Uterus (tissue), 2 donors: ENCODE measurements at regions not wholly inside any gene's neighbourhood (a gene's known extent, or its start where the extent isn't known, plus 50 kb on each side); places are given as distances from the start of the nearest gene placed in this dataset.

Experiments used
- POLR2A ChIP-seq, 2 donors: fragments of 450-650 bp; IDR thresholded peaks; one replicate each; pipeline ENCODE4 v1.6.1; 2016; ENCODE audit warnings: antibody characterized with exemption in 2 of 2, mild to moderate bottlenecking in 1 of 2, moderate library complexity in 1 of 2
- TF ChIP-seq, protein P1 (sequence below), 4 experiments: fragments of 200-600 bp in 2 of 4; fragments of 450-650 bp in 2 of 4; sonication (generic) in 2 of 4; IDR thresholded peaks; one replicate each; pipeline ENCODE4 v1.5.1; 2016 to 2019; ENCODE audit warnings: antibody characterized with exemption in 4 of 4, mild to moderate bottlenecking in 2 of 4, moderate library complexity in 1 of 4

DNA sequence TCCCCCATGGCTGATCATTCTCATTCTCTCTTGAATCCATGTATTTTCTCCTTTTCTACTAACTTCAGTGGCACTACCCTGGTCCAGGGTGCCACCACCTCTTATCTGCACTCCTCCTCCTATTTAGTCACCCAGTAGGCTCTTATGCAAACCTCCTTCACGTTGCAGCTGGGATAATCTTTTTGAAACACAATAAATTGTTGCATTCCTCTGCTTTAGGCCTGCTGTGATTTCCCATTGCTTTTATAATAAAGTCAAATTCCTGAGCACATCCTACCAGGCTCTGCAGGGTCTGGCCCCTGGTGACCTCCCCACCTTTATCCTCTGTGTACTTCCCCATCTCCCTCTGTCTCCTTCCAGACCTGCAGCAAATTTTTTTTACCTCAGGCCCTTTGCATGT lies 112.7 kb upstream of the KIAA1217 start:
- TF ChIP-seq, protein P1, sequence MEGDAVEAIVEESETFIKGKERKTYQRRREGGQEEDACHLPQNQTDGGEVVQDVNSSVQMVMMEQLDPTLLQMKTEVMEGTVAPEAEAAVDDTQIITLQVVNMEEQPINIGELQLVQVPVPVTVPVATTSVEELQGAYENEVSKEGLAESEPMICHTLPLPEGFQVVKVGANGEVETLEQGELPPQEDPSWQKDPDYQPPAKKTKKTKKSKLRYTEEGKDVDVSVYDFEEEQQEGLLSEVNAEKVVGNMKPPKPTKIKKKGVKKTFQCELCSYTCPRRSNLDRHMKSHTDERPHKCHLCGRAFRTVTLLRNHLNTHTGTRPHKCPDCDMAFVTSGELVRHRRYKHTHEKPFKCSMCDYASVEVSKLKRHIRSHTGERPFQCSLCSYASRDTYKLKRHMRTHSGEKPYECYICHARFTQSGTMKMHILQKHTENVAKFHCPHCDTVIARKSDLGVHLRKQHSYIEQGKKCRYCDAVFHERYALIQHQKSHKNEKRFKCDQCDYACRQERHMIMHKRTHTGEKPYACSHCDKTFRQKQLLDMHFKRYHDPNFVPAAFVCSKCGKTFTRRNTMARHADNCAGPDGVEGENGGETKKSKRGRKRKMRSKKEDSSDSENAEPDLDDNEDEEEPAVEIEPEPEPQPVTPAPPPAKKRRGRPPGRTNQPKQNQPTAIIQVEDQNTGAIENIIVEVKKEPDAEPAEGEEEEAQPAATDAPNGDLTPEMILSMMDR (IDR thresholded peaks at IDR 0.05): no peak
- TF ChIP-seq POLR2A (IDR thresholded peaks at IDR 0.05): no peak
